ENCODE measurements at regions not wholly inside any gene's neighbourhood (a gene's known extent, or its start where the extent isn't known, plus 50 kb on each side); places are given as distances from the start of the nearest gene placed in this dataset.

DNA sequence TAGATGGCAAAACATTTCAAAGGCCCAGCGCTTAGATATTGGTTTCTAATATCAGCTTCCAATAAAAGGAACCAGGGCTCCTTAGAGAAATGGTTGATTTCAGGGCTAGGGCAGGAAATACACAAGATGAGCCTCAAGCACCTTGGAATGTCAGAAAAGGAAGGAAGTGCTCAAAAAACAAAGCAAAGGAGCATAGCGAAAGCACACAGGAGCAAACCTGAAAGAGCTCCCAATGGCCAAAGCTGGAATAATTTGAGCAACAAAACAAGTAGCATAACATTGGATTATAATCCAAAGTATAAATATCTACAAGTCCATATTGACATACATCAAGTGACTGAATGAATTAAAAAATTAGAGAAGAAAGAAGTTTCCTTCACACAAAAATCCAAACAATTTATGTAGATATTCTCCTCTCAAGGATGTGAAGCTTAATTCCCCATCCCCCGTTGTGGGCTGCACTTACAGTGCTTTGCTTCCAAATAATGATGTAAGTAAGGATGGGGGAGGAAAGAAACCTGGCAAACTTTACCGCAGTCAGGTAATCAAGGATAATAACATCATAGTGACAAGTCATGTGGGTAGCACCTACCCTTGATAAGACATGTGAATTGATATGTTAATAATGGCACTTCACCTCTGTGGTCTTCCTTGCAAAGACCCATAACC, 132.9 kb upstream of the DST start:
- Histone ChIP-seq H3K36me3 (peaks cover 5% of the 10 kb centered on the region; the same call in 1 of the 2 replicates), H3K27ac (no peak overlapping the region)

DNA sequence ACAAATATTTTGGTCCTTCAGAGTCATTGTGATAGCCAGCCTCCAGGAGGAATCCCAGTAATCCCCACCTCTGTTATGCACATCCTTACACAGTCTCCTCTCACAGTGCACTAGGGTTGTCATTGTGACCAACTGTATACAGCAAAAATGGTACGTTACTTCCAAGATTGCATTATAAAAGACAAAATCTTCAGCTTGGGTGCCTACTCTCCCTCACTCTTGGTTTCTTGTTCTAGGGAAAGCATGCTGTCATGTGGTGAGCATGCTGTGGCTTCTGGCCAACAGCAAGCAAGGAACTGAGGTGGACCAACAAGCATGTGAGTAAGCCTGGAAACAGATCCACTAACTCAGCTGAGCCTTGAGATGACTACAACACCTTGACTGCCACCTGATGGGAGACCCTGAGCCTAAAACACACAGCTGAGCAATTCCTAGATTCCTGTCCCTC, 130.1 kb upstream of the DST start:
- H3K4me1 ChIP-seq (replicated peaks): peaks cover 44% of the 10 kb centered on the region

More for the DNA sequence above, 132.9 kb upstream of the DST start:
- H3K4me1 ChIP-seq (replicated peaks): peaks cover 27% of the 10 kb centered on the region
- H3K4me3 ChIP-seq: no peak overlapping the region
- DNase-seq (ENCODE audit: low read depth in 1 of 2, low spot score in 2 of 2): no peak
- no peaks in the 10 kb centered on the region for H3K9me3 ChIP-seq (replicated peaks)
- no peaks in the 10 kb centered on the region for H3K27me3 ChIP-seq (replicated peaks)

GRCh38 chr6:56771929-56772607, 129.4 kb upstream of the DST start:
- H3K27me3 ChIP-seq (replicated peaks): no peaks in the 10 kb centered on the region
- H3K4me1 ChIP-seq (replicated peaks): peaks cover 49% of the 10 kb centered on the region
- H3K9me3 ChIP-seq (replicated peaks): no peaks in the 10 kb centered on the region
- H3K4me3 ChIP-seq: no peak overlapping the region
- peak overlapping the region; percentile 60 for H3K27ac ChIP-seq
- H3K36me3 ChIP-seq: peaks cover 8% of the 10 kb centered on the region; the same call in 1 of the 2 replicates
- no peak for DNase-seq (ENCODE audit: low read depth in 1 of 2, low spot score in 2 of 2)

More for the DNA sequence above, 130.1 kb upstream of the DST start:
- Histone ChIP-seq H3K27me3 (replicated peaks) (no peaks in the 10 kb centered on the region), H3K4me3 (no peak overlapping the region), H3K36me3 (peaks cover 8% of the 10 kb centered on the region; the same call in 1 of the 2 replicates), H3K9me3 (replicated peaks) (no peaks in the 10 kb centered on the region), H3K27ac (peak overlapping the region; percentile 60)
- peak in 1 of 2 experiments; percentile 66 for DNase-seq (ENCODE audit: low read depth in 1 of 2, low spot score in 2 of 2)

DNA sequence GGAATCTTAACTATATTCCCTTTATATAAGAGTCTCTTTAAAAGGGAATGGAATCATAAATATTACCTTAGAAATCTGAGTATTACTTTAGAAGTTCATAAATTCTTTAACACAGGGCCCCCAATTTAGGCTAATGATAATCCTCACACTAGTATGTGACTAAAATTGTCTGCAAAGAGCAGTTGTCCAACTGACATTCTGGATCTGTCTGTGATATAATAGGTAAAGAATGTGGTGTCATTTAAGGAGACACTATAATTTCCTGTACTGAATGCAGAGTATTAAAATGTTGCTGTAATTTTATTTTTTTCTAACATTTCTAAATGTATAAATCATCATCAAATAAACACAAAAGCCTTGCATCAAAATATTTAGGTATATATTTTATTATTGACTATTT, 128.5 kb upstream of the DST start:
- Histone ChIP-seq H3K4me3 (no peak overlapping the region), H3K27ac (peak overlapping the region; percentile 60), H3K27me3 (replicated peaks) (no peaks in the 10 kb centered on the region), H3K36me3 (peaks cover 7% of the 10 kb centered on the region; the same call in 1 of the 2 replicates), H3K4me1 (replicated peaks) (peaks cover 57% of the 10 kb centered on the region), H3K9me3 (replicated peaks) (no peaks in the 10 kb centered on the region)
- DNase-seq (ENCODE audit: low read depth in 1 of 2, low spot score in 2 of 2): no peak

- Histone ChIP-seq H3K4me1 (replicated peaks) (peaks cover 57% of the 10 kb centered on the region), H3K36me3 (0 out of 2 replicates have a peak, but pooled peaks cover 3% of the 10 kb centered on the region), H3K4me3 (no peak overlapping the region), H3K27ac (no peak overlapping the region), H3K27me3 (replicated peaks) (no peaks in the 10 kb centered on the region), H3K9me3 (replicated peaks) (0 out of 2 replicates have a peak, but pooled peaks cover 3% of the 10 kb centered on the region)
- no peak for DNase-seq (ENCODE audit: low read depth in 1 of 2, low spot score in 2 of 2)
Measured at GRCh38 chr6:56770011-56770520, 127.4 kb upstream of the DST start.

DNA sequence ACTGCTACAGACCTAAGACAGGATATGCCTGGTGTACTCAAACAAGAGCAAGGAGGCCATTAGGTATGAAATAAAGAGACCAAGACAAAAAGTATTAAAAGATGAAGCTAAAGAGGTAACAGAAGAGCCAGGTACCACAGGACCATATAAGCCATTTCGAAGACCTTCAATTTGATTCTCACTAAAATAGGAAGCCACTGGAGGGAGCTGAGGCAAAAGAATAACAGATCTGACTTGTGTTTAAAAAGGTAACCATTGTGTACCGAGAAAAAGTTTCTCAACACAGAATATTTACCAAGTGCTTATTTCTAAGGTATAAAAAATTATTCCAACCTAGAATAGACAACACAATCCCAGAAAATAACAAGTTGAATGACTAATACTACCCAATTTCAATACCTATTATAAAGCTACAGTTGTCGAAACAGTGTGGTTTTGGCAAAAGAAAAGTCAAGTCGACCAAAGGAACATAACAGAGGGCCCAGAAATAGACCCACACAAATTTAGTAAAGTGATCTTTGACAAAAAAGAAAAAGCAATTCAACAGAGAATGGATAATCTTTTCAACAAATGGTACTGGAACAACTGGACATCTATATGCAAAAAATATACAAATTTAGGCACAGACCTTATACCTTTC, 125.3 kb upstream of the DST start:
- 0 out of 2 replicates have a peak, but pooled peaks cover 3% of the 10 kb centered on the region for H3K36me3 ChIP-seq
- no peak for DNase-seq (ENCODE audit: low read depth in 1 of 2, low spot score in 2 of 2)
- no peaks in the 10 kb centered on the region for H3K27me3 ChIP-seq (replicated peaks)
- H3K27ac ChIP-seq: no peak overlapping the region
- H3K4me3 ChIP-seq: no peak overlapping the region
- H3K4me1 ChIP-seq (replicated peaks): peaks cover 61% of the 10 kb centered on the region
- H3K9me3 ChIP-seq (replicated peaks): 0 out of 2 replicates have a peak, but pooled peaks cover 3% of the 10 kb centered on the region

GRCh38 chr6:56767435-56767834, 124.7 kb upstream of the DST start:
- H3K36me3 ChIP-seq: 0 out of 2 replicates have a peak, but pooled peaks cover 3% of the 10 kb centered on the region
- no peaks in the 10 kb centered on the region for H3K27me3 ChIP-seq (replicated peaks)
- peaks cover 55% of the 10 kb centered on the region for H3K4me1 ChIP-seq (replicated peaks)
- 0 out of 2 replicates have a peak, but pooled peaks cover 3% of the 10 kb centered on the region for H3K9me3 ChIP-seq (replicated peaks)
- no peak overlapping the region for H3K27ac ChIP-seq
- no peak for DNase-seq (ENCODE audit: low read depth in 1 of 2, low spot score in 2 of 2)
- H3K4me3 ChIP-seq: no peak overlapping the region

- Histone ChIP-seq H3K36me3 (0 out of 2 replicates have a peak, but pooled peaks cover 3% of the 10 kb centered on the region), H3K4me1 (replicated peaks) (peaks cover 49% of the 10 kb centered on the region), H3K27me3 (replicated peaks) (no peaks in the 10 kb centered on the region), H3K27ac (0 out of 2 replicates have a peak overlapping the region, but pooled peaks have one; percentile 4), H3K4me3 (no peak overlapping the region), H3K9me3 (replicated peaks) (0 out of 2 replicates have a peak, but pooled peaks cover 3% of the 10 kb centered on the region)
- DNase-seq (ENCODE audit: low read depth in 1 of 2, low spot score in 2 of 2): no peak
Measured at GRCh38 chr6:56766806-56767178, 124.1 kb upstream of the DST start.

- H3K4me1 ChIP-seq (replicated peaks): peaks cover 44% of the 10 kb centered on the region
- H3K27me3 ChIP-seq (replicated peaks): no peaks in the 10 kb centered on the region
- 0 out of 2 replicates have a peak, but pooled peaks cover 3% of the 10 kb centered on the region for H3K9me3 ChIP-seq (replicated peaks)
- H3K4me3 ChIP-seq: no peak overlapping the region
- H3K36me3 ChIP-seq: 0 out of 2 replicates have a peak, but pooled peaks cover 3% of the 10 kb centered on the region
- DNase-seq (ENCODE audit: low read depth in 1 of 2, low spot score in 2 of 2): no peak
- no peak overlapping the region for H3K27ac ChIP-seq
Measured at GRCh38 chr6:56766139-56766805, 123.6 kb upstream of the DST start.

DNA sequence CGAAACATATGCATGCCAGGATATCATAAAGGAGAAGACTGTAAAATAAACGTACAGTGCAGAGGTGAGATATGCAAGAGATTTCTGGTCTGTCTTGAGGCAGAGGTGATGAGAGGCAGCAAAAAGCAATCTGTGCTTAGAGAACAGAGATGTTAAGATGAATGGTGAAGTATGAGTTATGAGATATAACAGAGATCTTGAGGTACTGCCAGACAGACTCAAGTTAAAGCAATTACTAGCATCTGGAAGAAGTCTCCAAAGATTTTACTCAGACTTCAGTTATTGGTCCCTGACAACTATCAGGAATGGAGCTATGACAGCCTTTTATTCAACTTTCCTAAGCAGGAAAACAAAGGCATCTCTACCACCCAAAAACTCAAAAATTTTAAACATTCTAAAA, 122.8 kb upstream of the DST start:
- DNase-seq (ENCODE audit: low read depth in 1 of 2, low spot score in 2 of 2): no peak
- Histone ChIP-seq H3K9me3 (replicated peaks) (0 out of 2 replicates have a peak, but pooled peaks cover 3% of the 10 kb centered on the region), H3K4me3 (no peak overlapping the region), H3K27me3 (replicated peaks) (no peaks in the 10 kb centered on the region), H3K4me1 (replicated peaks) (peaks cover 36% of the 10 kb centered on the region), H3K27ac (no peak overlapping the region), H3K36me3 (0 out of 2 replicates have a peak, but pooled peaks cover 3% of the 10 kb centered on the region)

DNA sequence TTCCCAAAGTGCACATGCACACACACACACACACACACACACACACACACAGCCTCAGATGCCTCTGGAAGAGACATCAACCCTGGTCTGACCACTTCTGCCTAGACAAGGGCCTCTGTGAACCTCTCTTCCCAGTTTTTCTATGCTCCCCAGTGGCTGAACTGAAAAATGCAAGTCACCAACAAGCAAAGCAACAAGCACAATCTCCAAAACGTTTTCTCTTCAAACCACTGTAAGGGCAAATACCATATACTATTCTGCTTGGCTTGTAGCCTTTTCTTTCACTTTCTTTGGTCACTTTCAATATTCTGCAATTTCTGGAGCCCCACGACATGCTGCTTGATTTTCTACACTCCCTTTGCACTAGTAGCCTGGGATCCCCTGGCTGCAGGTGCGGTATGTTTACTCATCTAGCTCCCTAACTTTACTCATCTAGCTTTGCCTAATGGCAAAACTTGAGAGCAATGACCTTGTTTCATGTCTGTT, 121.4 kb upstream of the DST start:
- H3K27ac ChIP-seq: no peak overlapping the region

DNA sequence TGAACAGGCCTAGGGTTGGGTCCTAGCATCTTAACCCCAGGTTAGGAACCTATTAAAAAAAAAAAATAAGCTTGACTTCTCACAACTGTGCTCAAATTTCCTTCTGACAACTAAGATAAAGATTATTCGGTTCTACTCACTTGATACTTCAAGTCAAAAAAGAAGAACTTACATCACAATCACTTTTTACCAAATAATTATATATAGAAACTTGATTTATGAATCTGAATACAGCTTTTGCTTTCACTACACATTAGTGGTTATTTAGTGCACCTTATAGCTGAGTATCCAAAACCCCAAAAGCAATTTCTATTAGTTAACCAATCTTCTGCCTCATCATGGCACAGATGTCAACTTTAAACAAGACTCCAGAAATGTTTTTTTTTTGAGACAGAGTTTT, 119.0 kb upstream of the DST start:
- Histone ChIP-seq H3K27me3 (replicated peaks) (no peaks in the 10 kb centered on the region), H3K4me3 (no peak overlapping the region), H3K4me1 (replicated peaks) (peaks cover 42% of the 10 kb centered on the region), H3K27ac (no peak overlapping the region), H3K9me3 (replicated peaks) (0 out of 2 replicates have a peak, but pooled peaks cover 3% of the 10 kb centered on the region), H3K36me3 (no peaks in the 10 kb centered on the region)
- no peak for DNase-seq (ENCODE audit: low read depth in 1 of 2, low spot score in 2 of 2)

More for the DNA sequence above, 121.4 kb upstream of the DST start:
- Histone ChIP-seq H3K9me3 (replicated peaks) (0 out of 2 replicates have a peak, but pooled peaks cover 3% of the 10 kb centered on the region), H3K27me3 (replicated peaks) (no peaks in the 10 kb centered on the region), H3K4me3 (no peak overlapping the region), H3K36me3 (no peaks in the 10 kb centered on the region), H3K4me1 (replicated peaks) (peaks cover 37% of the 10 kb centered on the region)
- no peak for DNase-seq (ENCODE audit: low read depth in 1 of 2, low spot score in 2 of 2)

- Histone ChIP-seq H3K27me3 (replicated peaks) (no peaks in the 10 kb centered on the region), H3K4me3 (no peak overlapping the region), H3K36me3 (no peaks in the 10 kb centered on the region), H3K4me1 (replicated peaks) (peaks cover 47% of the 10 kb centered on the region), H3K9me3 (replicated peaks) (no peaks in the 10 kb centered on the region), H3K27ac (no peak overlapping the region)
- no peak for DNase-seq (ENCODE audit: low read depth in 1 of 2, low spot score in 2 of 2)
Measured at GRCh38 chr6:56760842-56761241, 118.2 kb upstream of the DST start.

All from SJSA1 (cell line).